ENCODE measurements at regions not wholly inside any gene's neighbourhood (a gene's known extent, or its start where the extent isn't known, plus 50 kb on each side); places are given as distances from the start of the nearest gene placed in this dataset.

DNA sequence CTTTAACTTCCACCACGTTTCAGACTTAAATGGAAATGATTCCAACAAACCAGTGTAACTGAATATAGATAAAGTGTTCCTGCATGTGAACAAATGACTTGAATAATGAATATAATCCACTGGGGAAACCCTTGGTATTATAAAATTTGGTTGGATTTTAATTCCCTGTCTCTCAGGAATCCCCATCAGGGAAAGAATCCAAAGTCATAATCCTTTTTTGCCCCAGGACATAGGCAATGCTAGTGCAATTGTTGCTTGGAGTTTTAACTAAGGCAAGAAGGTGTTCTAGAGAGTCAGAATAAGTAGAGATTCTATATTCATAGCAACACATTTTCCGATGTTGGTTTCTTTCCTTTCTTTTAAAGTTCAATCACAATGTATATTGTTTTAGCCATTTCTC is 1169.4 kb downstream of the GALC start:
- POLR2A ChIA-PET: no interaction called here
- Mint-ChIP-seq H3K27ac (no peak overlapping the region), H3K36me3 (ENCODE audit: low read depth) (no peaks in the 10 kb centered on the region), H3K9me3 (ENCODE audit: low read depth) (peaks cover 7% of the 10 kb centered on the region), H3K27me3 (no peaks in the 10 kb centered on the region), H3K4me1 (no peaks in the 10 kb centered on the region), H3K4me3 (no peak overlapping the region)
- no peak for DNase-seq
- intact Hi-C loops (cut with DNase I, micrococcal nuclease): no loop called here
- ATAC-seq: no peak
- CTCF ChIA-PET: no interaction called here

DNA sequence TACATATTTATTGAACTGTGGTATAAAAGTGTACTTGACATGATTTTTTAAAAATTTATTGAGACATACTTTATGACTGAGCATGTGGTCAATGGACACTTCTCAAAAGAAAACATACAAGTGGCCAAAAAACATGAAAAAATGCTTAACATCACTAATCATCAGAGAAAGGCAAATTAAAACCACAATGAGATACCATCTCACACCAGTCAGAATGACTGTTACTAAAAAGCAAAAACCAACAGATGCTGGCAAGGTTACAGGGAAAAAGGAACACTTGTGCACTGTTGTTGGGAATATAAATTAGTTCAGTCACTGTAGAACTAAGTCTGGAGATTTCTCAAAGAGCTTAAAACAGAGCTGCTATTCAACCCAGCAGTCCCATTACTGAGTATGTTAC is 1177.6 kb downstream of the GALC start:
- Mint-ChIP-seq H3K27ac (no peak overlapping the region), H3K4me3 (no peak overlapping the region), H3K9me3 (ENCODE audit: low read depth) (peaks cover 26% of the 10 kb centered on the region), H3K4me1 (no peaks in the 10 kb centered on the region), H3K36me3 (ENCODE audit: low read depth) (no peaks in the 10 kb centered on the region), H3K27me3 (no peaks in the 10 kb centered on the region)
- DNase-seq (no peak), ATAC-seq (no peak)
- intact Hi-C loops (cut with DNase I, micrococcal nuclease): no loop called here
- CTCF ChIA-PET: no interaction called here
- POLR2A ChIA-PET: no interaction called here

GRCh38 chr14:86802726-86803125 is 1190.3 kb downstream of the GALC start:
- CTCF ChIA-PET: no interaction called here
- intact Hi-C loops (cut with DNase I, micrococcal nuclease): no loop called here
- DNase-seq: no peak
- peaks cover 10% of the 10 kb centered on the region for H3K9me3 Mint-ChIP-seq (ENCODE audit: low read depth)
- H3K4me1 Mint-ChIP-seq: no peaks in the 10 kb centered on the region
- H3K36me3 Mint-ChIP-seq (ENCODE audit: low read depth): no peaks in the 10 kb centered on the region
- H3K27me3 Mint-ChIP-seq: no peaks in the 10 kb centered on the region
- POLR2A ChIA-PET: no interaction called here
- ATAC-seq: no peak
- no peak overlapping the region for H3K27ac Mint-ChIP-seq
- H3K4me3 Mint-ChIP-seq: no peak overlapping the region

DNA sequence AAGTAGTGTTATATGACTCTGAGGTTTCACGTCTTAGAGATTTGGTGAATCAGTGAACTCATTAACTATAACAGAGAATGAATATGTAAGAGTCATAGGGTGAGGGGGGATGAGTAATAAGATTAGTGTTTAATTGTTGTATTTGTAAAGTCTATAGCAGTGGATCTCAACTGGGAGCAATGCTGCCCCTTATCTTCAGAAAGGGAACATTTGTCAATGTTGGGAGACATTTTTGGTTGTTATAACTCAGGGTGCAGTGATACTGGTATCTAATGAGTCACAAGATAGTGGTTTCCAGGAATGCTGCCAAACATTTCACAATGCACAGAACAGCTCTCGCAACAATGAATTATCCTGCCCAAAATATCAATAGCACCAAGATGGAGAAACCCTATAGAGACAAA is 1193.7 kb downstream of the GALC start:
- Mint-ChIP-seq H3K9me3 (ENCODE audit: low read depth) (peaks cover 6% of the 10 kb centered on the region), H3K4me3 (no peak overlapping the region), H3K36me3 (ENCODE audit: low read depth) (no peaks in the 10 kb centered on the region), H3K27me3 (no peaks in the 10 kb centered on the region), H3K27ac (no peak overlapping the region), H3K4me1 (no peaks in the 10 kb centered on the region)
- ChIA-PET CTCF (no interaction called here), POLR2A (no interaction called here)
- no peak for DNase-seq
- no peak for ATAC-seq
- intact Hi-C loops (cut with DNase I, micrococcal nuclease): no loop called here

DNA sequence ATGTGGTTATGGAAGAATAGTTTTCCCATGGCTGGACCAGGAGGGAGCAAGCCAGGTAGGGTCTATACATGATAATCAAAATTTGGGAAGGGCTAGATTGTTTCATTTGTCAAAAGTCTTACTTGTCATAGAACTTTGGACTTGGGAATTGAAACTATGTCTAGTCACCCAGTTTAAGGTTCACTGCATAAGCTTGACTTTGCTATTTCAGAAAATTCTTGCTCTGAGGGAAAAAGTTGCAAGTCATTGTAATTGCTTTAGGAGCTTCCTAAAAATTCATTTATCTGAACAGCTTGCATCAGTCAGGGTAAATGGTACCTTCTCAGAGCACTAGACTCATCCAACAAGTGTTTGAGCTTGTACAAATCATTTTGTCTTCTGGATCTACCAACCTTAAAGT is 1194.7 kb downstream of the GALC start:
- CTCF ChIA-PET: no interaction called here
- Mint-ChIP-seq H3K9me3 (ENCODE audit: low read depth) (peaks cover 5% of the 10 kb centered on the region), H3K36me3 (ENCODE audit: low read depth) (no peaks in the 10 kb centered on the region), H3K27ac (no peak overlapping the region), H3K4me3 (no peak overlapping the region), H3K27me3 (no peaks in the 10 kb centered on the region), H3K4me1 (no peaks in the 10 kb centered on the region)
- ATAC-seq (no peak), DNase-seq (no peak)
- POLR2A ChIA-PET: no interaction called here
- intact Hi-C loops (cut with DNase I, micrococcal nuclease): no loop called here

DNA sequence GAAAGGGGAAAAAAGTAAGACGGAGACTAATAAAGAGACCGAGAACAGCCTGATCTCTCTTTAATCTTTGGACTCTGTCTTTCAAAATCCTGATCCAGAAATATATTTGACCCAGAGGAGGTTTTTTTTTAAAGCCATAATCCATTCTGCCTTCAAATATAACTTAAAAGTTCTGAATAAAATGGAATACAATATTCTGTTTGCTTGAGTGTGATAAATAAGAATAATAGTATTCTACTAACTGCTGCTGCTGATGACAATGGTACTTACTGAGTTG is 1196.0 kb downstream of the GALC start:
- Mint-ChIP-seq H3K36me3 (ENCODE audit: low read depth) (no peaks in the 10 kb centered on the region), H3K4me3 (no peak overlapping the region), H3K27me3 (no peaks in the 10 kb centered on the region), H3K4me1 (no peaks in the 10 kb centered on the region), H3K9me3 (ENCODE audit: low read depth) (peaks cover 5% of the 10 kb centered on the region), H3K27ac (no peak overlapping the region)
- DNase-seq (no peak), ATAC-seq (no peak)
- ChIA-PET CTCF (no interaction called here), POLR2A (no interaction called here)
- intact Hi-C loops (cut with DNase I, micrococcal nuclease): no loop called here

DNA sequence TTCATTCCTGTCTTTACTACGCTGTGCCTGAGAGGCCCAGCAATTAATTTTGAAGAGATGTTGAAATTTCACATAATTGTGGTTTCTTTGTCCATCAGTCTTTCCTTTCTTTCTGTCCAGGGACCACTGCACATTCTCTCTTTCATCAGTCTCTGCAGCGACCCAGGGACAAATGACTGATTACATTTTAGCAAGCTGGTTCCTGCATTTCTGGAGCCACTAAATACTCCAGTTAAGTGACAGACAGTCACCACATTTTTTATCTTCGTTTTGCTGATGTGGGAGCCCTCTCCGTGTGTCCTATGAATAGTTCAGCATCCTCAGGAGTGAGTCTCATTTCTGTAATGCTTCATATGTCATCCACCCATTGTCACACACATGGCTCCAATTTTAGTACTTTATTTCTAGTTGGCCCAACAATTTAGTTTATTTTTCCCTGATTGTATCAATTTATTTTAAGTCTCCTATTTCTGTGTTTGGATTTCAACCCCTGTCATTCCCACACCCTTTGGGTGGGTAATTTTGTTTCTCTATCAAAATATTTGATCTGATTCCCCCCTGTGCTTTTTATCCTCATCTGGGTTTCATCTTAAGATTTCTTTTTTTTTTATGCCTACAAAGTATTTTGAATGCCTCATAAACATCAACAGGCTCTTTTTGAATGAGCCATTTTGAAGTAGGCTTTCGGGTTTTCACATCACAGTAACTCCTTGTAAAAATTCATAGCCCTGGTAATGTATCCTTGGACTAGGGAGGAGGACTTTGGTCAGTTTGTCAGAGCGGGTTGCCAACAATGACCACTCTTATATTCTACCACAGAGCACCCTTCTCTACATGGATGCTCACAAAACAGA is 1196.5 kb downstream of the GALC start:
- ChIA-PET CTCF (no interaction called here), POLR2A (no interaction called here)
- H3K27me3 Mint-ChIP-seq: no peaks in the 10 kb centered on the region
- no peak overlapping the region for H3K4me3 Mint-ChIP-seq
- no peak overlapping the region for H3K27ac Mint-ChIP-seq
- DNase-seq: no peak
- no peak for ATAC-seq
- H3K9me3 Mint-ChIP-seq (ENCODE audit: low read depth): peaks cover 2% of the 10 kb centered on the region
- intact Hi-C loops (cut with DNase I, micrococcal nuclease): no loop called here
- H3K4me1 Mint-ChIP-seq: no peaks in the 10 kb centered on the region
- no peaks in the 10 kb centered on the region for H3K36me3 Mint-ChIP-seq (ENCODE audit: low read depth)

GRCh38 chr14:86794689-86795088 is 1198.3 kb downstream of the GALC start:
- Mint-ChIP-seq H3K27me3 (no peaks in the 10 kb centered on the region), H3K27ac (no peak overlapping the region), H3K36me3 (ENCODE audit: low read depth) (no peaks in the 10 kb centered on the region), H3K9me3 (ENCODE audit: low read depth) (peaks cover 2% of the 10 kb centered on the region), H3K4me3 (no peak overlapping the region), H3K4me1 (no peaks in the 10 kb centered on the region)
- intact Hi-C loops (cut with DNase I, micrococcal nuclease): loop anchor here in 1 of 2 experiments (5.0 kb wide), 1 partner anchor 462 kb away; no protein-coding TSS in a partner anchor
- ATAC-seq (no peak), DNase-seq (no peak)
- ChIA-PET POLR2A (no interaction called here), CTCF (no interaction called here)

DNA sequence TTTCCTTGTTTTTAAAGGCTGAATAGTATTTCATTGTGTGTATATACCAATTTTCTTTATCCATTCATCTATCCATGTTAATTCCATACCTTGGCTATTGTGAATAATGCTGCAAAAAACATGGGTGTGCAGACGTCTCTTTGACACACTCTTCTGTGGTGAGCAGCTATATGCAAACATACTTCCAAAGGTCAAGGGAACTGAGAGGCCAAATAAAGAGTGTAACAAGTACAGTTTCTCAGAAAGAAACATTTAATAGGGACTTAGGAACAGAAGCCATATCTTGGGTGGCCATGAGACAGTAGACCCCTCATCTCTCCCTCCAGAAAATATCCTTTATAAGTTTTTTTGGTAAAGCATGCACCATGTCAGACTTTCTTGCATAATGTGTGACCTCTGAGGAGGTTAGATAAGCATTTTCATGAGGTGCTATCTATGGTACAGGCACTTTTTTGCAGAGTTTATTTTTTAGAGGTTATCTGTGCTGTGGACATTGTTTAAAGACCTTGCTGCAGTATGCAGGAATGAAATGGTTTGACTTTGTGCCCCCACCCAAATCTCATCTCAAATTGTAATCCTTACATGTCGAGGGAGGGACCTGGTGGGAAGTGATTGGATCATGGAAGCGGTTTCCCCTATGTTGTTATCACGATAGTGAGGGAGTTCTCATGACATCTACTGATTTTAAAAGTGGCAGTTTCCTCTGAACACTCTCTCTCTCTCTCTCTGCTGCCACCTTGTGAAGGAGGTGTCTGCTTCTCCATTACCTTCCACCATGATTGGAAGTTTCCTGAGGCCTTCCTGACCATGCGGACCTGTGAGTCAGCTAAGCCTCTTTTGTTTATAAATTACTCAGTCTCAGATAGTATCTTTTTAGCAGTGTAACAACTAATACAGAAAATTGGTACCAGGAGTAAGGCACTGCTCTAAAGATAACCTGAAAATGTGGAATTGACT is 1202.3 kb downstream of the GALC start:
- DNase-seq (no peak), ATAC-seq (no peak)
- H3K4me3 Mint-ChIP-seq: no peak overlapping the region
- H3K9me3 Mint-ChIP-seq (ENCODE audit: low read depth): no peaks in the 10 kb centered on the region
- H3K27me3 Mint-ChIP-seq: no peaks in the 10 kb centered on the region
- no peaks in the 10 kb centered on the region for H3K4me1 Mint-ChIP-seq
- intact Hi-C loops (cut with DNase I, micrococcal nuclease): loop anchor here in 1 of 2 experiments (5.0 kb wide), 1 partner anchor 458 kb away; no protein-coding TSS in a partner anchor
- no peaks in the 10 kb centered on the region for H3K36me3 Mint-ChIP-seq (ENCODE audit: low read depth)
- ChIA-PET POLR2A (no interaction called here), CTCF (no interaction called here)
- H3K27ac Mint-ChIP-seq: no peak overlapping the region

DNA sequence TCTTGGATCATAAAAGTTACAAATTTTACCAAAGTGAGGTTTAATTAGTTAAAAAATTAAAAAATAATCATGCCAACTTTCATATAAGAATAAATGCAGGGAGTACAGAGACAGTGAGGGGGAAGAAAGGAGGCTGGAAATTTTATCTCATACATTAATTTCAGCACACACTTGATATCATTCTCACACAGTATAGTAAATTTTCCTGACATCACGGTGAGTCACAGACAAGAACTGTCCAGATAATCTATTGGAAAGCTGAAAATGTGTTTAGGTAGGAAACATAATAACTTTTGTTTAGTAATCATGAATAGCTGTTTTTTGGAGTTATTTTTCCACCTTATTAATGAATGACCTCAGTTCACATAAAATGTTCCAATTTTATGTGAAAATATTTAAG is 1204.8 kb downstream of the GALC start:
- Mint-ChIP-seq H3K36me3 (ENCODE audit: low read depth) (no peaks in the 10 kb centered on the region), H3K4me1 (no peaks in the 10 kb centered on the region), H3K27me3 (no peaks in the 10 kb centered on the region), H3K27ac (no peak overlapping the region), H3K4me3 (no peak overlapping the region), H3K9me3 (ENCODE audit: low read depth) (peaks cover 2% of the 10 kb centered on the region)
- ChIA-PET CTCF (no interaction called here), POLR2A (no interaction called here)
- intact Hi-C loops (cut with DNase I, micrococcal nuclease): no loop called here
- no peak for DNase-seq
- no peak for ATAC-seq

GRCh38 chr14:86787717-86788116 is 1205.3 kb downstream of the GALC start:
- POLR2A ChIA-PET: no interaction called here
- intact Hi-C loops (cut with DNase I, micrococcal nuclease): no loop called here
- no peak overlapping the region for H3K27ac Mint-ChIP-seq
- no peak for ATAC-seq
- no peaks in the 10 kb centered on the region for H3K36me3 Mint-ChIP-seq (ENCODE audit: low read depth)
- no peaks in the 10 kb centered on the region for H3K27me3 Mint-ChIP-seq
- DNase-seq: no peak
- peaks cover 2% of the 10 kb centered on the region for H3K9me3 Mint-ChIP-seq (ENCODE audit: low read depth)
- no peaks in the 10 kb centered on the region for H3K4me1 Mint-ChIP-seq
- no peak overlapping the region for H3K4me3 Mint-ChIP-seq
- CTCF ChIA-PET: interaction anchor here (0.7 kb wide), 1 partner anchor 988 kb away, joined by 3 read pairs; no protein-coding TSS in a partner anchor

GRCh38 chr14:86782092-86782580 is 1210.8 kb downstream of the GALC start:
- DNase-seq (no peak), ATAC-seq (no peak)
- Mint-ChIP-seq H3K4me1 (no peaks in the 10 kb centered on the region), H3K27me3 (no peaks in the 10 kb centered on the region), H3K27ac (no peak overlapping the region), H3K9me3 (ENCODE audit: low read depth) (peaks cover 11% of the 10 kb centered on the region), H3K4me3 (no peak overlapping the region), H3K36me3 (ENCODE audit: low read depth) (no peaks in the 10 kb centered on the region)
- POLR2A ChIA-PET: no interaction called here
- CTCF ChIA-PET: no interaction called here
- intact Hi-C loops (cut with DNase I, micrococcal nuclease): no loop called here
